HCT116 (cell line): ENCODE measurements at regions not wholly inside any gene's neighbourhood (a gene's known extent, or its start where the extent isn't known, plus 50 kb on each side); places are given as distances from the start of the nearest gene placed in this dataset.
"Not testable (repeated sequence)": the region's sequence is repeated elsewhere in the genome, so short reads cannot be mapped to it uniquely, and the experiment has no call there.

Experiments used
- ATAC-seq: fragments of 200-7000 bp; cut with Tn5 transposase; 2 replicates; pipeline ENCODE4 v1.9.1; 2020; ENCODE audit warnings: mild to moderate bottlenecking, moderate library complexity
- BruUV-seq: library from RNA; stranded (reverse); fragments of 400-500 nt; replicated peaks from 2 replicates; lab custom pipeline; 2021; lab: Mats Ljungman, UMichigan
- CTCF ChIA-PET: fragments of 300-600 bp; sonication (Branson Sonifier 250); formaldehyde crosslinking; loops from one replicate; lab custom pipeline; 2021; ENCODE audit warnings: antibody characterized with exemption; lab: Charles Lee
- POLR2A ChIA-PET: fragments of 300-600, 350-600 bp; sonication (Branson Sonifier 250); formaldehyde crosslinking; loops from one replicate; lab custom pipeline; 2021; ENCODE audit warnings: antibody characterized with exemption; lab: Charles Lee
- RAD21 ChIA-PET, 2 experiments: fragments of 300-600 bp; sonication (Branson Sonifier 250); formaldehyde crosslinking; loops; one replicate each; lab custom pipeline; 2023; ENCODE audit warnings: low total read pairs in 2 of 2; ENCODE audit not compliant: uncharacterized antibody in 2 of 2, unreplicated experiment in 2 of 2, low non-redundant PET in 1 of 2; lab: Charles Lee
- DNase-seq: peaks from one replicate; pipeline ENCODE4 v3.0.0-alpha.2; 2010; ENCODE audit warnings: low read depth, low spot score
- H2AFZ ChIP-seq: fragments of 200-600 bp; shearing (Covaris generic), sonication (generic); 2 replicates; pipeline ENCODE4 v1.6.1; 2017; ENCODE audit warnings: low read depth, mixed run types, mixed read lengths, antibody characterized with exemption, low read length; ENCODE audit not compliant: poor library complexity, severe bottlenecking
- H3K27ac ChIP-seq: 2 replicates; pipeline ENCODE4 v1.5.1; 2012; ENCODE audit warnings: low read depth, low read length
- H3K27me3 ChIP-seq: fragments of 200-600 bp; sonication (generic); 2 replicates; pipeline ENCODE4 v1.6.1; 2016; ENCODE audit warnings: mixed run types, low read length, mixed read lengths; ENCODE audit not compliant: insufficient read depth
- H3K36me3 ChIP-seq, 2 experiments: fragments of 200-500 bp in 1 of 2; fragments of 200-600 bp in 1 of 2; sonication (Bioruptor generic) in 1 of 2; sonication (generic) in 1 of 2; 2 replicates each; pipeline versions ENCODE4 v1.5.1 to v1.6.1; 2014 to 2016; ENCODE audit warnings: low read length in 2 of 2, inconsistent platforms in 1 of 2, mixed read lengths in 1 of 2, mixed run types in 1 of 2; ENCODE audit not compliant: insufficient read depth in 2 of 2, control insufficient read depth in 1 of 2
- H3K4me1 ChIP-seq, 2 experiments: fragments of 200-600 bp in 1 of 2; sonication (generic) in 1 of 2; 2 replicates each; pipeline versions ENCODE4 v1.5.1 to v1.6.1; 2012 to 2017; ENCODE audit warnings: low read length in 2 of 2, inconsistent platforms in 1 of 2, mild to moderate bottlenecking in 1 of 2, mixed read lengths in 1 of 2, mixed run types in 1 of 2, moderate library complexity in 1 of 2; ENCODE audit not compliant: insufficient read depth in 2 of 2, control insufficient read depth in 1 of 2
- H3K4me2 ChIP-seq: fragments of 200-600 bp; sonication (generic); 2 replicates; pipeline ENCODE4 v1.6.1; 2017; ENCODE audit warnings: mixed run types, low read length, mixed read lengths
- H3K4me3 ChIP-seq, 2 experiments: fragments of 200-600 bp in 1 of 2; sonication (generic) in 1 of 2; replicated peaks in 1 of 2; 2 replicates each; pipeline ENCODE4 v1.5.1; 2011 to 2016; ENCODE audit warnings: low read length in 2 of 2, control low read depth in 1 of 2, low read depth in 1 of 2, mild to moderate bottlenecking in 1 of 2, mixed read lengths in 1 of 2, mixed run types in 1 of 2
- H3K79me2 ChIP-seq: fragments of 200-600 bp; sonication (generic); 2 replicates; pipeline ENCODE4 v1.6.1; 2017; ENCODE audit warnings: mild to moderate bottlenecking, mixed run types, low read length, moderate library complexity, mixed read lengths; ENCODE audit not compliant: insufficient read depth
- H3K9ac ChIP-seq: fragments of 200-600 bp; sonication (generic); 2 replicates; pipeline ENCODE4 v1.6.1; 2016; ENCODE audit warnings: low read length, mixed read lengths
- H3K9me2 ChIP-seq: fragments of 200-600 bp; sonication (generic), shearing (Covaris generic); 2 replicates; pipeline ENCODE4 v1.6.1; 2017; ENCODE audit warnings: mixed run types, mild to moderate bottlenecking, moderate library complexity; ENCODE audit not compliant: insufficient read depth
- H3K9me3 ChIP-seq, 2 experiments: fragments of 200-500 bp in 1 of 2; fragments of 200-600 bp in 1 of 2; sonication (Bioruptor generic) in 1 of 2; sonication (generic) in 1 of 2; 2 replicates each; pipeline ENCODE4 v1.6.1; 2014 to 2017; ENCODE audit warnings: low read length in 2 of 2, mixed read lengths in 2 of 2, inconsistent platforms in 1 of 2, low read depth in 1 of 2, mild to moderate bottlenecking in 1 of 2, mixed run types in 1 of 2, moderate library complexity in 1 of 2; ENCODE audit not compliant: control insufficient read depth in 1 of 2, insufficient read depth in 1 of 2
- H4K20me1 ChIP-seq: fragments of 200-600 bp; sonication (generic), shearing (Covaris generic); 2 replicates; pipeline ENCODE4 v1.6.1; 2017; ENCODE audit warnings: mixed run types, mild to moderate bottlenecking, moderate library complexity; ENCODE audit not compliant: insufficient read depth
- CBX3 ChIP-seq: IDR thresholded peaks from 2 replicates; pipeline ENCODE4 v1.6.1; 2012; ENCODE audit warnings: low read depth
- REST ChIP-seq: IDR thresholded peaks from 2 replicates; pipeline ENCODE4 v1.6.1; 2012; ENCODE audit warnings: low read depth
- ZNF274 ChIP-seq: fragments of 200-500 bp; sonication (Bioruptor generic); IDR thresholded peaks from 2 replicates; pipeline ENCODE4 v1.6.1; 2014; ENCODE audit warnings: mild to moderate bottlenecking, low read depth, low read length, inconsistent platforms
- intact Hi-C: fragments of 100-400 bp; cut with micrococcal nuclease; formaldehyde crosslinking; loops from 2 replicates; pipeline ENCODE4 v1.10.0; 2022

GRCh38 chr12:131321988-131322387 lies 368.3 kb downstream of the ADGRD1 start:
- no peaks in the 10 kb centered on the region for H3K9me2 ChIP-seq
- H4K20me1 ChIP-seq, result no peaks in the 10 kb centered on the region
- TF ChIP-seq CBX3 (0 out of 2 replicates have a peak, but pooled peaks have one; percentile 29), REST (no peak), ZNF274 (no peak)
- RAD21 ChIA-PET, result no interaction called here
- no TSS peak for BruUV-seq
- no peak overlapping the region for H3K4me2 ChIP-seq
- no peak overlapping the region for H3K9ac ChIP-seq
- POLR2A ChIA-PET, result no interaction called here
- DNase-seq (no peak), ATAC-seq (no peak)
- intact Hi-C loops, result loop anchor here (10.0 kb wide), 1 partner anchor 147 kb away; no protein-coding TSS in a partner anchor
- no peaks in the 10 kb centered on the region for H3K79me2 ChIP-seq
- no peak overlapping the region for H3K27ac ChIP-seq
- H3K9me3 ChIP-seq, result peaks cover 0 to 10% of the 10 kb centered on the region in 2 experiments; a peak in 1 of 4 replicates
- H3K27me3 ChIP-seq, result no peaks in the 10 kb centered on the region
- H3K4me1 ChIP-seq, result no peaks in the 10 kb centered on the region
- no peaks in the 10 kb centered on the region for H3K36me3 ChIP-seq
- no peak overlapping the region for H3K4me3 ChIP-seq
- CTCF ChIA-PET, result no interaction called here
- H2AFZ ChIP-seq, result no peak overlapping the region

- ATAC-seq, H3K9me2 ChIP-seq, H3K79me2 ChIP-seq, H3K27ac ChIP-seq, BruUV-seq, DNase-seq, POLR2A ChIA-PET, H3K36me3 ChIP-seq, H2AFZ ChIP-seq, H3K4me1 ChIP-seq, H3K4me3 ChIP-seq, RAD21 ChIA-PET, CTCF ChIA-PET, H3K27me3 ChIP-seq, H4K20me1 ChIP-seq, H3K9me3 ChIP-seq, H3K9ac ChIP-seq, H3K4me2 ChIP-seq: not testable (repeated sequence)
- intact Hi-C loops, result loop anchor here (10.0 kb wide), 1 partner anchor 148 kb away; no protein-coding TSS in a partner anchor
Measured at GRCh38 chr12:131322460-131322859, 368.8 kb downstream of the ADGRD1 start.
